GM23338 (cell line): ENCODE measurements at regions not wholly inside any gene's neighbourhood (a gene's known extent, or its start where the extent isn't known, plus 50 kb on each side); places are given as distances from the start of the nearest gene placed in this dataset.

Experiments used
- ATAC-seq: fragments of 200-7000 bp; cut with Tn5 transposase; 3 replicates; pipeline ENCODE4 v1.9.1; 2020
- DNase-seq: peaks from one replicate; pipeline ENCODE4 v3.0.0-alpha.2; 2015; ENCODE audit warnings: low spot score
- H2AFZ ChIP-seq: fragments of 200-600 bp; sonication (generic); 2 replicates; pipeline ENCODE4 v1.8.0; 2016; ENCODE audit warnings: antibody characterized with exemption, mild to moderate bottlenecking, moderate library complexity
- H3F3A ChIP-seq: fragments of 200-600 bp; sonication (generic); replicated peaks from 2 replicates; pipeline ENCODE4 v1.8.0; 2017; ENCODE audit warnings: antibody characterized with exemption, mixed run types, low read depth
- H3K27ac ChIP-seq: fragments of 200-600 bp; sonication (generic); 2 replicates; pipeline ENCODE4 v1.6.1; 2016; ENCODE audit warnings: low read depth
- H3K27me3 ChIP-seq: fragments of 200-600 bp; sonication (generic); 2 replicates; pipeline ENCODE4 v1.8.0; 2016; ENCODE audit warnings: mild to moderate bottlenecking, mixed run types, moderate library complexity; ENCODE audit not compliant: insufficient read depth
- H3K36me3 ChIP-seq: fragments of 200-600 bp; sonication (generic); 2 replicates; pipeline ENCODE4 v1.8.0; 2016; ENCODE audit warnings: mild to moderate bottlenecking; ENCODE audit not compliant: insufficient read depth
- H3K4me1 ChIP-seq: fragments of 200-600 bp; sonication (generic); 2 replicates; pipeline ENCODE4 v1.8.0; 2016; ENCODE audit warnings: mild to moderate bottlenecking, moderate library complexity; ENCODE audit not compliant: insufficient read depth
- H3K4me2 ChIP-seq: fragments of 200-600 bp; sonication (generic); 2 replicates; pipeline ENCODE4 v1.7.1; 2017; ENCODE audit warnings: mixed run types
- H3K4me3 ChIP-seq: fragments of 200-600 bp; sonication (generic); 2 replicates; pipeline ENCODE4 v1.6.1; 2016; ENCODE audit warnings: mixed run types
- H3K79me2 ChIP-seq: fragments of 200-600 bp; sonication (generic); replicated peaks from 2 replicates; pipeline ENCODE4 v1.8.0; 2017; ENCODE audit warnings: mild to moderate bottlenecking; ENCODE audit not compliant: insufficient read depth
- H3K9me2 ChIP-seq: fragments of 200-600 bp; sonication (generic); 2 replicates; pipeline ENCODE4 v1.8.0; 2017; ENCODE audit not compliant: insufficient read depth
- H4K20me1 ChIP-seq: fragments of 200-600 bp; sonication (generic); replicated peaks from 2 replicates; pipeline ENCODE4 v1.8.0; 2017; ENCODE audit warnings: mild to moderate bottlenecking; ENCODE audit not compliant: insufficient read depth
- H3K27ac Mint-ChIP-seq: 2 replicates; pipeline ENCODE4 v1.8.0; 2020; ENCODE audit warnings: inconsistent platforms, mild to moderate bottlenecking, moderate library complexity, mixed read lengths
- H3K27me3 Mint-ChIP-seq: 3 replicates; pipeline ENCODE4 v1.8.0; 2022; ENCODE audit warnings: low read depth, mild to moderate bottlenecking, moderate library complexity, mixed read lengths, inconsistent platforms; ENCODE audit not compliant: insufficient read depth, poor library complexity
- H3K36me3 Mint-ChIP-seq: 3 replicates; pipeline ENCODE4 v1.8.0; 2021; ENCODE audit warnings: low read depth, mild to moderate bottlenecking, inconsistent platforms, moderate library complexity, mixed read lengths
- H3K4me1 Mint-ChIP-seq: 3 replicates; pipeline ENCODE4 v1.8.0; 2020; ENCODE audit warnings: mild to moderate bottlenecking, inconsistent platforms, mixed read lengths
- H3K4me3 Mint-ChIP-seq: 3 replicates; pipeline ENCODE4 v1.8.0; 2021; ENCODE audit warnings: moderate library complexity, mild to moderate bottlenecking, inconsistent platforms, mixed read lengths
- H3K9me3 Mint-ChIP-seq: 3 replicates; pipeline ENCODE4 v1.8.0; 2020; ENCODE audit warnings: moderate library complexity, mild to moderate bottlenecking, inconsistent platforms, mixed read lengths
- EZH2phosphoT487 ChIP-seq: fragments of 200-600 bp; sonication (generic); IDR thresholded peaks from one replicate; pipeline ENCODE4 v1.8.1; 2018; ENCODE audit warnings: antibody characterized with exemption; ENCODE audit not compliant: unreplicated experiment
- NANOG ChIP-seq: IDR thresholded peaks from 2 replicates; pipeline ENCODE4 v1.6.1; 2016; ENCODE audit warnings: antibody characterized with exemption, borderline replicate concordance
- POLR2AphosphoS5 ChIP-seq: IDR thresholded peaks from 2 replicates; pipeline ENCODE4 v1.6.1; 2016; ENCODE audit warnings: antibody characterized with exemption, low read depth
- ZNF114 ChIP-seq: fragments of 250-450 bp; sonication (Bioruptor Pico); IDR thresholded peaks from 2 replicates; pipeline ENCODE4 v1.5.0; 2020; ENCODE audit warnings: mild to moderate bottlenecking, moderate library complexity
- ZNF462 ChIP-seq: fragments of 250-450 bp; sonication (Bioruptor Pico); IDR thresholded peaks from 2 replicates; pipeline ENCODE4 v1.5.0; 2020; ENCODE audit warnings: mild to moderate bottlenecking, moderate library complexity
- TF ChIP-seq, protein P1 (sequence below), 2 experiments: fragments of 200-600 bp in 1 of 2; sonication (generic) in 1 of 2; conservative IDR thresholded peaks; 2 replicates each; pipeline versions ENCODE4 v1.5.1 to v1.6.1; 2016 to 2017; ENCODE audit warnings: antibody characterized with exemption in 2 of 2, low read depth in 2 of 2, mild to moderate bottlenecking in 2 of 2, moderate library complexity in 1 of 2

- Histone ChIP-seq H3K9me2 (no peaks in the 10 kb centered on the region), H3K79me2 (no peaks in the 10 kb centered on the region), H4K20me1 (no peaks in the 10 kb centered on the region), H3K27me3 (no peaks in the 10 kb centered on the region), H3K27ac (no peak overlapping the region), H3K4me2 (no peak overlapping the region), H3K36me3 (no peaks in the 10 kb centered on the region; the same call in 1 of the 2 replicates), H3F3A (no peaks in the 10 kb centered on the region), H3K4me1 (no peaks in the 10 kb centered on the region), H2AFZ (no peak overlapping the region), H3K4me3 (no peak overlapping the region)
- Mint-ChIP-seq H3K4me1 (no peaks in the 10 kb centered on the region), H3K36me3 (no peaks in the 10 kb centered on the region), H3K4me3 (no peak overlapping the region), H3K27me3 (peaks cover 2% of the 10 kb centered on the region), H3K27ac (no peak overlapping the region), H3K9me3 (no peaks in the 10 kb centered on the region)
- ATAC-seq, result no peak
- no peak for DNase-seq
- TF ChIP-seq ZNF114 (CRISPR knock-in tag) (no peak), POLR2AphosphoS5 (no peak), ZNF462 (no peak), EZH2phosphoT487 (no peak), NANOG (no peak)
- TF ChIP-seq, protein P1, sequence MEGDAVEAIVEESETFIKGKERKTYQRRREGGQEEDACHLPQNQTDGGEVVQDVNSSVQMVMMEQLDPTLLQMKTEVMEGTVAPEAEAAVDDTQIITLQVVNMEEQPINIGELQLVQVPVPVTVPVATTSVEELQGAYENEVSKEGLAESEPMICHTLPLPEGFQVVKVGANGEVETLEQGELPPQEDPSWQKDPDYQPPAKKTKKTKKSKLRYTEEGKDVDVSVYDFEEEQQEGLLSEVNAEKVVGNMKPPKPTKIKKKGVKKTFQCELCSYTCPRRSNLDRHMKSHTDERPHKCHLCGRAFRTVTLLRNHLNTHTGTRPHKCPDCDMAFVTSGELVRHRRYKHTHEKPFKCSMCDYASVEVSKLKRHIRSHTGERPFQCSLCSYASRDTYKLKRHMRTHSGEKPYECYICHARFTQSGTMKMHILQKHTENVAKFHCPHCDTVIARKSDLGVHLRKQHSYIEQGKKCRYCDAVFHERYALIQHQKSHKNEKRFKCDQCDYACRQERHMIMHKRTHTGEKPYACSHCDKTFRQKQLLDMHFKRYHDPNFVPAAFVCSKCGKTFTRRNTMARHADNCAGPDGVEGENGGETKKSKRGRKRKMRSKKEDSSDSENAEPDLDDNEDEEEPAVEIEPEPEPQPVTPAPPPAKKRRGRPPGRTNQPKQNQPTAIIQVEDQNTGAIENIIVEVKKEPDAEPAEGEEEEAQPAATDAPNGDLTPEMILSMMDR (conservative IDR thresholded peaks at IDR 0.05; ENCODE audit: low read depth in 2 of 2), result no peak
Measured at GRCh38 chr5:120103495-120103894, 360.6 kb upstream of the PRR16 start.
